ENCODE measurements at regions not wholly inside any gene's neighbourhood (a gene's known extent, or its start where the extent isn't known, plus 50 kb on each side); places are given as distances from the start of the nearest gene placed in this dataset.
A peak's percentile ranks its signal among the peaks of the same experiment; 100 is the strongest.

- no peak for DNase-seq
Observed at GRCh38 chr2:211228559-211228958, 672.2 kb downstream of the CPS1 start.

- DNase-seq = no peak
Observed at GRCh38 chr2:211237586-211238275, 681.3 kb downstream of the CPS1 start.

GRCh38 chr2:211241891-211242290 lies 685.5 kb downstream of the CPS1 start:
- no peak for DNase-seq

- no peak for DNase-seq
Observed at GRCh38 chr2:211247751-211248150, 691.4 kb downstream of the CPS1 start.

- no peak for DNase-seq
Observed at GRCh38 chr2:211248841-211249240, 692.4 kb downstream of the CPS1 start.

- DNase-seq = no peak
Observed at GRCh38 chr2:211251016-211251415, 694.6 kb downstream of the CPS1 start.

- no peak for DNase-seq
Observed at GRCh38 chr2:211258646-211259335, 702.4 kb downstream of the CPS1 start.

GRCh38 chr2:211259831-211260476 lies 703.6 kb downstream of the CPS1 start:
- peak in 1 of 3 donors; percentile 16 for DNase-seq

GRCh38 chr2:211270257-211270656 lies 713.9 kb downstream of the CPS1 start:
- DNase-seq = no peak

GRCh38 chr2:211281430-211282073 lies 725.2 kb downstream of the CPS1 start:
- no peak for DNase-seq

GRCh38 chr2:211302676-211303075 lies 746.3 kb downstream of the CPS1 start:
- no peak for DNase-seq

GRCh38 chr2:211306929-211307328 lies 750.5 kb downstream of the CPS1 start:
- no peak for DNase-seq

Measured in muscle of back (tissue), 3 donors.